GM04503 (cell line): ENCODE measurements at regions not wholly inside any gene's neighbourhood (a gene's known extent, or its start where the extent isn't known, plus 50 kb on each side); places are given as distances from the start of the nearest gene placed in this dataset.
A peak's percentile ranks its signal among the peaks of the same experiment; 100 is the strongest.

ENCODE experiments used
- DNase-seq: peaks from one replicate; pipeline ENCODE4 v3.0.0-alpha.2; 2012; ENCODE audit warnings: low read depth

- no peak for DNase-seq
Measured at GRCh38 chr11:111093061-111093460, 152.5 kb upstream of the POU2AF2 start.

- DNase-seq: no peak
Measured at GRCh38 chr11:111091321-111091938, 154.1 kb upstream of the POU2AF2 start.

- DNase-seq: no peak
Measured at GRCh38 chr11:111089759-111090158, 155.8 kb upstream of the POU2AF2 start.

GRCh38 chr11:111088847-111089355 is 156.6 kb upstream of the POU2AF2 start:
- DNase-seq: no peak

- DNase-seq: no peak
Measured at GRCh38 chr11:111086058-111086457, 159.5 kb upstream of the POU2AF2 start.

- no peak for DNase-seq
Measured at GRCh38 chr11:111082664-111083063, 162.9 kb upstream of the POU2AF2 start.

GRCh38 chr11:111081021-111081511 is 164.5 kb upstream of the POU2AF2 start:
- no peak for DNase-seq

GRCh38 chr11:111077530-111078322 is 167.8 kb upstream of the POU2AF2 start:
- DNase-seq: no peak

GRCh38 chr11:111069066-111069465 is 176.5 kb upstream of the POU2AF2 start:
- no peak for DNase-seq

- DNase-seq: no peak
Measured at GRCh38 chr11:111067994-111068393, 177.5 kb upstream of the POU2AF2 start.

GRCh38 chr11:111066846-111067245 is 178.7 kb upstream of the POU2AF2 start:
- DNase-seq: no peak

- DNase-seq: peak; percentile 47
Measured at GRCh38 chr11:111063726-111064517, 181.6 kb upstream of the POU2AF2 start.

GRCh38 chr11:111062420-111062819 is 183.1 kb upstream of the POU2AF2 start:
- DNase-seq: no peak

GRCh38 chr11:111059726-111060125 is 185.8 kb upstream of the POU2AF2 start:
- DNase-seq: no peak

- no peak for DNase-seq
Measured at GRCh38 chr11:111049131-111049530, 196.4 kb upstream of the POU2AF2 start.

GRCh38 chr11:111047374-111047773 is 198.2 kb upstream of the POU2AF2 start:
- no peak for DNase-seq

GRCh38 chr11:111046291-111046690 is 199.2 kb upstream of the POU2AF2 start:
- DNase-seq: no peak

GRCh38 chr11:111045874-111046273 is 199.7 kb upstream of the POU2AF2 start:
- DNase-seq: no peak

GRCh38 chr11:111045407-111045803 is 200.1 kb upstream of the POU2AF2 start:
- DNase-seq: no peak

- DNase-seq: no peak
Measured at GRCh38 chr11:111044751-111045406, 200.6 kb upstream of the POU2AF2 start.

- DNase-seq: no peak
Measured at GRCh38 chr11:111039982-111040381, 205.5 kb upstream of the POU2AF2 start.

GRCh38 chr11:111035746-111036145 is 209.8 kb upstream of the POU2AF2 start:
- DNase-seq: no peak
